Naive B cell (primary cell): ENCODE measurements at regions not wholly inside any gene's neighbourhood (a gene's known extent, or its start where the extent isn't known, plus 50 kb on each side); places are given as distances from the start of the nearest gene placed in this dataset.

ENCODE experiments used
- ATAC-seq, 2 donors: fragments of 150-1000 bp; cut with Tn5 transposase; 2 replicates each; pipeline ENCODE4 v1.10.0; 2021; ENCODE audit warnings: low read depth in 2 of 2, mild to moderate bottlenecking in 2 of 2, moderate library complexity in 2 of 2
- DNase-seq: peaks from one replicate; pipeline ENCODE4 v3.0.0; 2022
- H3K27ac Mint-ChIP-seq, 6 donors: one replicate each; pipeline ENCODE4 v1.8.0; 2020 to 2022; ENCODE audit warnings: mild to moderate bottlenecking in 6 of 6, mixed read lengths in 6 of 6, moderate library complexity in 5 of 6, inconsistent platforms in 2 of 6
- H3K27me3 Mint-ChIP-seq, 3 donors: one replicate each; pipeline ENCODE4 v1.8.0; 2021 to 2022; ENCODE audit warnings: mixed read lengths in 3 of 3, mild to moderate bottlenecking in 1 of 3
- H3K36me3 Mint-ChIP-seq, 2 donors: one replicate each; pipeline ENCODE4 v1.8.0; 2020 to 2022; ENCODE audit warnings: mixed read lengths in 2 of 2, inconsistent platforms in 1 of 2, mild to moderate bottlenecking in 1 of 2
- H3K4me1 Mint-ChIP-seq, 3 donors: one replicate each; pipeline ENCODE4 v1.8.0; 2020 to 2022; ENCODE audit warnings: mixed read lengths in 3 of 3, inconsistent platforms in 1 of 3, mild to moderate bottlenecking in 1 of 3, moderate library complexity in 1 of 3
- H3K4me3 Mint-ChIP-seq, 8 donors: one replicate each; pipeline ENCODE4 v1.8.0; 2020 to 2022; ENCODE audit warnings: mild to moderate bottlenecking in 8 of 8, mixed read lengths in 8 of 8, moderate library complexity in 8 of 8, inconsistent platforms in 2 of 8
- H3K9me3 Mint-ChIP-seq, 7 donors: one replicate each; pipeline ENCODE4 v1.8.0; 2020 to 2022; ENCODE audit warnings: mixed read lengths in 7 of 7, mild to moderate bottlenecking in 5 of 7, inconsistent platforms in 2 of 7, moderate library complexity in 1 of 7

DNA sequence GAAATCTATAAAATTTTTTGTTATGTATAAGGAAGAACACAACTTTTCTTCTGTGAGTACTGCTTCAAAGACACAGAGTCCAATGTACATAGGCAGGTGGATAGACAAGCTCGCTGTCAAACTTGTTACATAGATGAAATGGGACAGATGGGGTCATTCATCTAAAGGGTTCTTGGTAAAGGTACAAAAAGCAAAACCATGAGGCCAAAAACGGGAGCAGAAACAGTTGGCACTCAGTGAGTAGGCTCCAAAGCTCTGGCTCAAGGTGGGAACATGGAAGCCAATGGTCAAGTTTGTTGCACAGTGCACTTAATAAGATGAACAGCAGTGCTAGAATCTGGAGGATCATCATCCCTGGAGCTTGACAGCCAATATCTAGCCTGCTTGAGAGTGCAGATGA is 979.0 kb upstream of the EEF2KMT start:
- no peaks in the 10 kb centered on the region for H3K36me3 Mint-ChIP-seq
- no peak overlapping the region for H3K4me3 Mint-ChIP-seq
- H3K4me1 Mint-ChIP-seq, result no peaks in the 10 kb centered on the region
- DNase-seq, result no peak
- H3K27ac Mint-ChIP-seq, result no peak overlapping the region
- peaks cover 0 to 16% (median 7%) of the 10 kb centered on the region in 7 donors for H3K9me3 Mint-ChIP-seq
- no peaks in the 10 kb centered on the region for H3K27me3 Mint-ChIP-seq
- no peak for ATAC-seq

- DNase-seq, result no peak
- H3K36me3 Mint-ChIP-seq, result no peaks in the 10 kb centered on the region
Observed at GRCh38 chr16:6068063-6068462, 970.5 kb upstream of the EEF2KMT start.

GRCh38 chr16:6066652-6067051 is 969.1 kb upstream of the EEF2KMT start:
- Mint-ChIP-seq H3K36me3 (no peaks in the 10 kb centered on the region), H3K27ac (no peak overlapping the region), H3K27me3 (no peaks in the 10 kb centered on the region), H3K4me3 (no peak overlapping the region), H3K9me3 (peaks cover 0 to 6% (median 1%) of the 10 kb centered on the region in 7 donors), H3K4me1 (no peaks in the 10 kb centered on the region)
- no peak for DNase-seq
- no peak for ATAC-seq

More at GRCh38 chr16:6068063-6068462, 970.5 kb upstream of the EEF2KMT start:
- peaks cover 0 to 10% (median 5%) of the 10 kb centered on the region in 7 donors for H3K9me3 Mint-ChIP-seq
- H3K27me3 Mint-ChIP-seq, result no peaks in the 10 kb centered on the region
- H3K4me1 Mint-ChIP-seq, result no peaks in the 10 kb centered on the region
- H3K4me3 Mint-ChIP-seq, result no peak overlapping the region
- no peak overlapping the region for H3K27ac Mint-ChIP-seq
- no peak for ATAC-seq

DNA sequence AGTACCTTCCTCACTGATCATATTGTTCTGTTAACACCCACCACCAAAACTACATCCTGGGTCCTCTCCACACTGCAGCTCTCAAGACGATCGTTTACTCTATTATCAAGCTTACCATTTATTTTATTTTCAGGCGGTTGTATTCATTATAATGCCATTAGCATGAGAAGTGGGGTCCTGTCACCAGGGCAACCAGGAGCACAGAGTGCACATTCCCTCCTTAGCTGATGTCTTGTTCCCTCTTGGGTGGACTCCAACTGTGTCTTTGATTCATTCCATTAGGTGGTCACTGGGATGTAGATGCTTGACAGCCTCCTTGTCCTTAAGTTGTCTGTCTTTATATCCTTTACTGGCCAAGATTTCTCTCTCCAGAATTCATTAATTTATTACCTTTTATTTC is 965.9 kb upstream of the EEF2KMT start:
- Mint-ChIP-seq H3K4me3 (no peak overlapping the region), H3K9me3 (peaks cover 0 to 6% (median 0%) of the 10 kb centered on the region in 7 donors), H3K27me3 (no peaks in the 10 kb centered on the region), H3K4me1 (no peaks in the 10 kb centered on the region), H3K36me3 (no peaks in the 10 kb centered on the region), H3K27ac (no peak overlapping the region)
- ATAC-seq, result no peak
- no peak for DNase-seq

DNA sequence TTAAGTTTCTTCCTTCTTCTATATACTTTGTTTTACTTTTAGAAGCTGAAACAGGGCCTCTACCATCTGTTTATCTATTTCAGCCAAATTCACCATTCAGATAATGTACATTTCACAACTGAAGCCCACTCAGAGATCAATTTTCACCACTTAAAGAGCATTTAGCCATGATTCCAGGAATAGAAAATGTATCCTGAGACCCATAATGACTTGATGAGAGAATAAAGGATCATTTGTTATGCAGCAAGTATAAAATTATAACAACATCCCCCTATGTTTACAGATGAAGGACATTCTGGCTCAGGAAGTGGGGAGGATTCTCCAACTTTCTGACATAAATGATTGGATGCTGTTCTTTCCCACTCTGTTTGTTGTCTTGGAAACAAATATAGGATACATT is 962.1 kb upstream of the EEF2KMT start:
- ATAC-seq, result no peak
- Mint-ChIP-seq H3K9me3 (peaks cover 0 to 6% (median 0%) of the 10 kb centered on the region in 7 donors), H3K4me1 (no peaks in the 10 kb centered on the region), H3K27me3 (no peaks in the 10 kb centered on the region), H3K36me3 (no peaks in the 10 kb centered on the region), H3K4me3 (no peak overlapping the region), H3K27ac (no peak overlapping the region)
- no peak for DNase-seq

- no peaks in the 10 kb centered on the region for H3K36me3 Mint-ChIP-seq
- H3K4me3 Mint-ChIP-seq, result no peak overlapping the region
- no peaks in the 10 kb centered on the region for H3K27me3 Mint-ChIP-seq
- no peaks in the 10 kb centered on the region for H3K4me1 Mint-ChIP-seq
- no peak for DNase-seq
- peaks cover 0 to 11% (median 2%) of the 10 kb centered on the region in 7 donors for H3K9me3 Mint-ChIP-seq
- ATAC-seq, result no peak
- no peak overlapping the region for H3K27ac Mint-ChIP-seq
Observed at GRCh38 chr16:6057821-6058220, 960.2 kb upstream of the EEF2KMT start.

DNA sequence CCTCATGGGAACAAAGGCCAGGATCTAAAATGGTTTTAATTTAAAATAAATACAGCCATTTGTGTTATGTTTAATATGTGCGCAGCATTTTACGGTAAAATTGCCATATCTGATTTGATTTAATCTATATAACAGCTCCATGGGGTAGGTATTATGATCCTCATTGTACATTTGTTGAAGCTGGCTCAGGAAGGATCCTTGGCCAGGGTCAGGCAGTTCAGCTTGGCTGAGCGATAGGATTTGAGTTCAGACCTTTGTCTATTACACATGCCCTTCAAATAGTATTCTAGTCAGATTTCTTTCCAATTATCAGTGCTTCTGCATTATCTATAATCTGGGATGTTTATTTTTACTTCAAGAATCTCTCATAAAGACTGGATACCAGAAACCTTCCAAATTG is 950.4 kb upstream of the EEF2KMT start:
- no peaks in the 10 kb centered on the region for H3K27me3 Mint-ChIP-seq
- H3K4me1 Mint-ChIP-seq, result no peaks in the 10 kb centered on the region
- peaks cover 0 to 13% (median 5%) of the 10 kb centered on the region in 7 donors for H3K9me3 Mint-ChIP-seq
- no peak overlapping the region for H3K4me3 Mint-ChIP-seq
- ATAC-seq (no peak), DNase-seq (no peak)
- no peak overlapping the region for H3K27ac Mint-ChIP-seq
- no peaks in the 10 kb centered on the region for H3K36me3 Mint-ChIP-seq

DNA sequence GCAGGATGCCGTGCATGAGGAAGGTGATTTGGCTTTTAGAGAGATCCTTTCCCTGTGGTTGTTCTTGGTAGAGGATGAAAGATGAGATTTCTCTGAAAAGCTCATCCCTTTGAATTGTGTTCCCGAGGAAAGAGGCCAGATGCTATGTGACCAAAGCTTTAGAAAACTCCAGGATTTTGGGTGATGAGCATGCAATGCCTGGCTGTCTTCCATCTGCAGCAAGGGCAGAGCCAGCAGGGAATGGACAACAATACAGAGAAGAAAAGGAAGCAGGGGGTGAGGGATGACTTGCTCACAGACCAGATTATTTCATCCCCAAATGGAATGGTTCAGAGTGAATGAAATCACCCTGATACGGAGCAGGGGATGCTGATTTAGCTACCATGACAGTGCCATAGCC is 949.7 kb upstream of the EEF2KMT start:
- peaks cover 0 to 12% (median 6%) of the 10 kb centered on the region in 7 donors for H3K9me3 Mint-ChIP-seq
- no peak overlapping the region for H3K27ac Mint-ChIP-seq
- H3K4me1 Mint-ChIP-seq, result no peaks in the 10 kb centered on the region
- ATAC-seq (no peak), DNase-seq (no peak)
- H3K27me3 Mint-ChIP-seq, result no peaks in the 10 kb centered on the region
- no peak overlapping the region for H3K4me3 Mint-ChIP-seq
- no peaks in the 10 kb centered on the region for H3K36me3 Mint-ChIP-seq

- Mint-ChIP-seq H3K27ac (no peak overlapping the region), H3K9me3 (peaks cover 0 to 9% (median 5%) of the 10 kb centered on the region in 7 donors), H3K4me3 (no peak overlapping the region), H3K36me3 (no peaks in the 10 kb centered on the region), H3K27me3 (no peaks in the 10 kb centered on the region), H3K4me1 (no peaks in the 10 kb centered on the region)
- ATAC-seq (no peak), DNase-seq (no peak)
Observed at GRCh38 chr16:6038941-6039645, 941.5 kb upstream of the EEF2KMT start.

- H3K4me1 Mint-ChIP-seq, result no peaks in the 10 kb centered on the region
- DNase-seq (no peak), ATAC-seq (no peak)
- no peak overlapping the region for H3K27ac Mint-ChIP-seq
- no peak overlapping the region for H3K4me3 Mint-ChIP-seq
- H3K27me3 Mint-ChIP-seq, result no peaks in the 10 kb centered on the region
- no peaks in the 10 kb centered on the region for H3K36me3 Mint-ChIP-seq
- peaks cover 0 to 6% (median 0%) of the 10 kb centered on the region in 7 donors for H3K9me3 Mint-ChIP-seq
Observed at GRCh38 chr16:6035161-6035560, 937.6 kb upstream of the EEF2KMT start.

GRCh38 chr16:6034511-6034910 is 936.9 kb upstream of the EEF2KMT start:
- no peaks in the 10 kb centered on the region for H3K4me1 Mint-ChIP-seq
- no peaks in the 10 kb centered on the region for H3K36me3 Mint-ChIP-seq
- ATAC-seq (no peak), DNase-seq (no peak)
- peaks cover 0 to 4% (median 0%) of the 10 kb centered on the region in 7 donors for H3K9me3 Mint-ChIP-seq
- H3K27me3 Mint-ChIP-seq, result no peaks in the 10 kb centered on the region
- H3K4me3 Mint-ChIP-seq, result no peak overlapping the region
- no peak overlapping the region for H3K27ac Mint-ChIP-seq

DNA sequence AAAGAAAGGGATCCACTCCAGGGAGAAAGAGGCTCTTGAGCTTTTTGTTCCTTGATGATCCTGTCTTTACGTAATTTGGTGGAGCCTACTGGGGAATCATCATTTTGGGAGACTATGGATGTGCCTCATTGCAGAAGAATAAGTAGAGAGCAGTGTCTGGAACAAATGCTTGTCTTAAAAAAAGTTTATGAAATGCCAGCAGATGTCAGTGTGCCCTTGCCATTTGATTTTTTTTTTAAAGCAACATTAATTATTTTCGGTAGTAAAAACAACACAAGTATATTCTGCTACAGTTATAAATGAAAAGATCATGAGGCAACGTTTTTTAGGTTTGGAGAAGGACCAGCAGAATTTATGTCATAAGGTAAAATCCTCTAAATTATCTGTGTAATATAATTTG is 934.8 kb upstream of the EEF2KMT start:
- no peak overlapping the region for H3K27ac Mint-ChIP-seq

DNA sequence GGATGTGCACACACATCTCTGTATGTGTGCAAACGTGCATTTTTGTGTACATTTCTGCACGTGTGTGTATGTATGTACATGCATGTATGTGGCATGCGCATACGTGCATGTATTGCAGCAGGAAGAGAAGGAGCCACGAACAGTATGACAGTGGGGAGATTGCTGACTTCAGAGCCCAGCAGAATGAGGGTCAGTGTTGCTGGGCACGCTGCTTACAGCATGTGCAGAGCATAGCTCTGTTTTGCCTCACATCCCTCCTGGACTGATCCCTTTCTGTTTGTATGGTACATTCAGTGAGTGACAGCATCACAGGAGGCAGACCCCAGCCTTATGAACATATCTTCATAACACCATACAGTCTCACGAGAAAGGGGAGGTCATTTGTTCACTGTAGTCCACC is 934.0 kb upstream of the EEF2KMT start:
- peaks cover 0 to 2% (median 0%) of the 10 kb centered on the region in 3 donors for H3K27me3 Mint-ChIP-seq

More for the DNA sequence above, 934.8 kb upstream of the EEF2KMT start:
- H3K27me3 Mint-ChIP-seq, result no peaks in the 10 kb centered on the region
- no peaks in the 10 kb centered on the region for H3K36me3 Mint-ChIP-seq
- no peak for ATAC-seq
- no peaks in the 10 kb centered on the region for H3K4me1 Mint-ChIP-seq
- H3K9me3 Mint-ChIP-seq, result peaks cover 0 to 4% (median 0%) of the 10 kb centered on the region in 7 donors
- no peak overlapping the region for H3K4me3 Mint-ChIP-seq
- DNase-seq, result no peak

GRCh38 chr16:6031102-6031501 is 933.5 kb upstream of the EEF2KMT start:
- Mint-ChIP-seq H3K4me3 (no peak overlapping the region), H3K9me3 (peaks cover 0 to 4% (median 0%) of the 10 kb centered on the region in 7 donors), H3K36me3 (no peaks in the 10 kb centered on the region), H3K27ac (no peak overlapping the region), H3K4me1 (no peaks in the 10 kb centered on the region), H3K27me3 (peaks cover 0 to 3% (median 0%) of the 10 kb centered on the region in 3 donors)
- DNase-seq (no peak), ATAC-seq (no peak)

More for the DNA sequence above, 934.0 kb upstream of the EEF2KMT start:
- ATAC-seq (no peak), DNase-seq (no peak)
- Mint-ChIP-seq H3K36me3 (no peaks in the 10 kb centered on the region), H3K9me3 (peaks cover 0 to 4% (median 0%) of the 10 kb centered on the region in 7 donors), H3K4me1 (no peaks in the 10 kb centered on the region), H3K27ac (no peak overlapping the region), H3K4me3 (no peak overlapping the region)
